ENCODE measurements at regions not wholly inside any gene's neighbourhood (a gene's known extent, or its start where the extent isn't known, plus 50 kb on each side); places are given as distances from the start of the nearest gene placed in this dataset.

DNA sequence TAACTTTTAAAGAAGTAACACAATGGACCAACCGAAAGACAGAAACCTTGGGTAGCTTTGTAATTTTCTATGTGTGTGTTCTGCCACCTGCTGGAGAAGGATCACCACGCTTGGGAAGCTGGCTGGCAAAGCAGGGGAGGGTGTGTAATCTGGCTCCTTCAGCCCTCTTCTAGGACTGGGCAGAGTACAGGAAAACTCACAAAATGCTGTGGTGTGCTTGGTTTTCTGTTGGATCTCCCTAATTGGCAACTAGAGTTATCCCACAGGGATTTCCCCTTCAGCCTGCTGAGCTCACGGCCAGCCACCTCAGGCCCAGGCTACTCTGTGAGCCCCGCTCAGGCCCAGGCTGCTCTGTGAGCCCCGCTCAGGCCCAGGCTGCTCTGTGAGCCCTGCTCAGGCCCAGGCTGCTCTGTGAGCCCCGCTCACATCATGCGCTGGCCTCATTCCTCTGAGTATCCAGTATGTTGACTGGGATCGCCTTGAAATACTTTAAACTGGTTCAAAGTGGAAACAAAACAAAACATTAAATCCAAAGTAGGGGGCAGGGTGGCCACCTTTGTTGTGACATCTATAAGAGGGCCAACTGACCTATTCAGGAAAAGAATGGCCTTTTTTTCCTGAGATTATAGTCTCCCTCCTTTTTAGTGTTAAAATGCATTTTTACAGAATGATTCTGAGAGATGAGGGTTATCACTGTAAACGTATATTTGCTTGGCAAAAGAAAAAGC, 52.0 kb upstream of the RNU6-8 start:
- peak in 1 of 2 donors; percentile 6 for DNase-seq (ENCODE audit: low read depth in 2 of 2)

GRCh38 chr14:32255789-32256188, 52.7 kb upstream of the RNU6-8 start:
- no peak for DNase-seq (ENCODE audit: low read depth in 2 of 2)

DNA sequence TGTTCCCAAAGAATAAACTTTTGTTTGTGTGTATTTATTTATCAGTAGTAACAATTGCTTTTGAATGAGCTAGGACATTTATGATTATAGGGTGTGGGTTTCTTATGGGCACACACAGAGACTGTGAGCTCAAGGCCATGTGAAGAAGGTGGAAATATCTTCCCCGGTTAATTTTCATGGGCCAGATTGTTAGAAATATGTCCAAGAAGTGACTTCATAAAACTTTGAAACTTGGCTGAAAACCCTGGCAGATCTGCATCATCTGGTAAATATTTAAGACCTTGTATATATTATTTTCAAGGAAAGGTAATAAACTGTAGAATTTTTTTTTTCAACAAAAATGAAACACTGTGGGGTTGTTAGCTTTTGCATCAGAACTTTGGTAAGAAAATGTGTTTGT, 53.5 kb upstream of the RNU6-8 start:
- no peak for DNase-seq (ENCODE audit: low read depth in 2 of 2)

- DNase-seq (ENCODE audit: low read depth in 2 of 2): no peak
Measured at GRCh38 chr14:32258336-32258993, 55.4 kb upstream of the RNU6-8 start.

DNA sequence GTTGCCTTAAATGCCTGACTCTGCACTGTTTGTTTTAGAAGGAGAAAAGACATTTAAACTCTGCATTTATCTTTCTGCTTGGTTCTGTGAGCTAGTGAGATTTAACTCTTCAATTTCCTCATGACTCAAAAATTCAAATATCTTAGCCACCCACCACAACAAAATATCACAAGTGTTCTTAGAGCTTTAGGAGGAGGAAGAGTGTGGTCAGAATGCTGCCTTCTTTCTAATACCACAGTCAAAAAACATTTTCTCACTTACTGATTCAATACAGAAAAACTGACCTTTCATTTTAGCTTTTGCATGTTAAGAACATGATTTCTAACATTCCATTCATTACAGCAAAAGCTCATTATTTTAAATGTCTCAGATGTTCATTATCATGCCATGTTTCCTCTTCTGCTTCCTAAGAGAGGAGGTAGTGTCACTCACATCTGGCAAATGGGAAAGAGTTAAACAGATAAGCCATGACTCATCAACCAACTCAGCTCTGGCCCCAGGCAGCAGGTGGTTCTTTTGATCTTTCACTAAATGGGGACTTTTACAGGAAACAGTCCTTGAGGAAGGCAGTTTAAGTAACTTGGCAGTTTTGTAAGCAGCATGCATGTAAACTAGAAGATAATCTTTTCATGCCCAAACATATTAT, 56.4 kb upstream of the RNU6-8 start:
- no peak for DNase-seq (ENCODE audit: low read depth in 2 of 2)

DNA sequence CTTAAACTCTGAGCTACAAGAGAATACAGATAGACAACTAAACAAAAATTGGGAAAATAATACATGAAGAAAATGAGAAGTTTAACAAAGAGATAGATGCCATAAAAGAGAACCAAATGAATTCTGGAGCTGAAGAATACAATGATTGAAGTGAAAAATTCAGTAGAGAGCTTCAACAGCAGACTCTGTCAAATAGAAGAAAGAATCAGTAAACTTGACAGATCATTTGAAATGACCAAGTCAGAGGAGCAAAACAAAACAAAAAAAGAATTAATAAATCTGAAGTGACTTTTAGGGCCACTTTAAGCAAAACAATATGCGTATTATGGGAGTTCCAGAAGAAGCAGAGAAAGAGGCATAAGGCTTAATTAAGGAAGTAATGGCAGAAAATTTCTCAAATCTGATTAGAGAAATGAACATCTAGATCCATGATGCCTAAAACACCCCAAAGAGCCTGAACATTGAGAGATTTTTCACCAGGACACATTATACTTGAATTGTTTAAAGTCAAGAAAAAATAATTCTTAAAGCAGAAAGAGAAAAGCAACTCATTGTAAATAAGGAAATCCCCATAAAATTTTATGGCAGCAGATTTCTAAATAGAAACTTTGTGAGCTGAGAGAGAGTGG, 61.0 kb upstream of the RNU6-8 start:
- DNase-seq (ENCODE audit: low read depth in 2 of 2): no peak

GRCh38 chr14:32265584-32265983, 62.5 kb upstream of the RNU6-8 start:
- DNase-seq (ENCODE audit: low read depth in 2 of 2): no peak

- no peak for DNase-seq (ENCODE audit: low read depth in 2 of 2)
Measured at GRCh38 chr14:32277998-32278397, 51.1 kb upstream of the AKAP6 start.

All from activated CD8-positive, alpha-beta memory T cell treated with anti-CD3 and anti-CD28 coated beads for 4 hours (primary cell).